NT2/D1 (cell line): ENCODE measurements at regions not wholly inside any gene's neighbourhood (a gene's known extent, or its start where the extent isn't known, plus 50 kb on each side); places are given as distances from the start of the nearest gene placed in this dataset.

Experiments
- DNase-seq: peaks from one replicate; pipeline ENCODE4 v3.0.0-alpha.2; 2011; ENCODE audit warnings: low read depth, low spot score
- H3K27me3 ChIP-seq: 2 replicates; pipeline ENCODE4 v1.6.0; 2011; ENCODE audit warnings: mild to moderate bottlenecking; ENCODE audit not compliant: insufficient read length, insufficient read depth
- H3K36me3 ChIP-seq: 2 replicates; pipeline ENCODE4 v1.6.1; 2011; ENCODE audit warnings: mild to moderate bottlenecking, low read length, mixed read lengths; ENCODE audit not compliant: insufficient read depth, insufficient read length
- H3K4me1 ChIP-seq: 2 replicates; pipeline ENCODE4 v1.5.1; 2011; ENCODE audit not compliant: insufficient read depth, insufficient read length
- H3K4me3 ChIP-seq: 2 replicates; pipeline ENCODE4 v1.5.1; 2011; ENCODE audit warnings: low read depth; ENCODE audit not compliant: insufficient read length
- H3K9ac ChIP-seq: 2 replicates; pipeline ENCODE4 v1.6.0; 2011; ENCODE audit warnings: low read depth; ENCODE audit not compliant: insufficient read length
- H3K9me3 ChIP-seq: 2 replicates; pipeline ENCODE4 v1.5.1; 2011; ENCODE audit warnings: mild to moderate bottlenecking, low read length; ENCODE audit not compliant: insufficient read depth
- SUZ12 ChIP-seq: IDR thresholded peaks from 2 replicates; pipeline ENCODE4 v1.6.1; 2011; ENCODE audit not compliant: insufficient read length, insufficient read depth; ENCODE audit errors: extremely low read depth
- YY1 ChIP-seq: IDR thresholded peaks from 2 replicates; pipeline ENCODE4 v1.6.1; 2011; ENCODE audit not compliant: insufficient read length, insufficient read depth
- ZNF274 ChIP-seq: IDR thresholded peaks from 2 replicates; pipeline ENCODE4 v1.6.1; 2011; ENCODE audit warnings: mild to moderate bottlenecking, low read depth, low read length

- no peaks in the 10 kb centered on the region for H3K4me1 ChIP-seq
- H3K36me3 ChIP-seq: no peaks in the 10 kb centered on the region
- no peak for DNase-seq
- no peak overlapping the region for H3K9ac ChIP-seq
- no peak for TF ChIP-seq SUZ12
- TF ChIP-seq ZNF274: no peak
- TF ChIP-seq YY1: no peak
- no peak overlapping the region for H3K4me3 ChIP-seq
- H3K9me3 ChIP-seq: 0 out of 2 replicates have a peak, but pooled peaks cover 5% of the 10 kb centered on the region
- no peaks in the 10 kb centered on the region for H3K27me3 ChIP-seq
Observed at GRCh38 chr2:215876139-215876936, 137.0 kb downstream of the MREG start.

DNA sequence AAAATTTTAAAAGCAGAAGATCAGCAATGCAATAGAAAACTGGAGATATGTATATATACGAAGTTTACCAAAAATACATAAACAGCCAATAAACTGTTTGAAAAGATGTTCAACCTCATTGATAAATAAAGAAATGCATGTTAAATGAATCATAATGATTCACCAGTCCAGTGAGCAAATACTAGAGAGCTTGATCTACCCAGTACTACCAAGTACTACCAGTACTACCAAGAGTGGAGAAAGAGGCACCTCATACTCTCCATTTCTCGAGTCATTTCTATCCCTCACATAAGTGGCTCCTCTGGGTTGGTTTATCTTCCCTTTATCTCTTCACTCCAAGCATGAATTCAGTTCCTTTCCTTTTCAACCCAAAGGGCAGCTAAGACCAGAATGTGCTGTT is 138.9 kb downstream of the MREG start:
- Histone ChIP-seq H3K9ac (no peak overlapping the region), H3K4me3 (no peak overlapping the region), H3K27me3 (no peaks in the 10 kb centered on the region), H3K36me3 (no peaks in the 10 kb centered on the region), H3K9me3 (0 out of 2 replicates have a peak, but pooled peaks cover 5% of the 10 kb centered on the region), H3K4me1 (no peaks in the 10 kb centered on the region)
- TF ChIP-seq SUZ12 (no peak), ZNF274 (no peak), YY1 (no peak)
- no peak for DNase-seq

GRCh38 chr2:215870986-215871385 is 142.4 kb downstream of the MREG start:
- no peak for TF ChIP-seq ZNF274
- TF ChIP-seq YY1: no peak
- no peak for TF ChIP-seq SUZ12
- no peak overlapping the region for H3K4me3 ChIP-seq
- H3K27me3 ChIP-seq: no peaks in the 10 kb centered on the region
- H3K4me1 ChIP-seq: no peaks in the 10 kb centered on the region
- peak; percentile 32 for DNase-seq
- no peak overlapping the region for H3K9ac ChIP-seq
- H3K36me3 ChIP-seq: no peaks in the 10 kb centered on the region
- no peaks in the 10 kb centered on the region for H3K9me3 ChIP-seq

GRCh38 chr2:215870088-215870490 is 143.3 kb downstream of the MREG start:
- H3K9me3 ChIP-seq: no peaks in the 10 kb centered on the region
- H3K4me1 ChIP-seq: no peaks in the 10 kb centered on the region

GRCh38 chr2:215868846-215869543 is 144.4 kb downstream of the MREG start:
- DNase-seq: no peak
- TF ChIP-seq ZNF274: no peak
- TF ChIP-seq SUZ12: no peak
- TF ChIP-seq YY1: no peak
- Histone ChIP-seq H3K9me3 (no peaks in the 10 kb centered on the region), H3K9ac (no peak overlapping the region), H3K36me3 (no peaks in the 10 kb centered on the region), H3K4me3 (no peak overlapping the region), H3K27me3 (no peaks in the 10 kb centered on the region), H3K4me1 (no peaks in the 10 kb centered on the region)

More at GRCh38 chr2:215870088-215870490, 143.3 kb downstream of the MREG start:
- H3K9ac ChIP-seq: no peak overlapping the region
- H3K27me3 ChIP-seq: no peaks in the 10 kb centered on the region
- TF ChIP-seq ZNF274 (no peak), YY1 (no peak), SUZ12 (no peak)
- H3K4me3 ChIP-seq: no peak overlapping the region
- no peak for DNase-seq
- no peaks in the 10 kb centered on the region for H3K36me3 ChIP-seq

- no peaks in the 10 kb centered on the region for H3K4me1 ChIP-seq
- H3K9me3 ChIP-seq: no peaks in the 10 kb centered on the region
- no peak overlapping the region for H3K4me3 ChIP-seq
- no peak overlapping the region for H3K9ac ChIP-seq
- H3K36me3 ChIP-seq: no peaks in the 10 kb centered on the region
- H3K27me3 ChIP-seq: no peaks in the 10 kb centered on the region
- TF ChIP-seq SUZ12 (no peak), ZNF274 (no peak), YY1 (no peak)
- no peak for DNase-seq
Observed at GRCh38 chr2:215866606-215867005, 146.7 kb downstream of the MREG start.

- no peak for TF ChIP-seq YY1
- no peak for DNase-seq
- Histone ChIP-seq H3K4me3 (no peak overlapping the region), H3K36me3 (no peaks in the 10 kb centered on the region), H3K9me3 (no peaks in the 10 kb centered on the region), H3K27me3 (no peaks in the 10 kb centered on the region), H3K4me1 (no peaks in the 10 kb centered on the region), H3K9ac (no peak overlapping the region)
Observed at GRCh38 chr2:215863687-215864086, 149.7 kb downstream of the MREG start.
